Fibroblast of lung (primary cell): ENCODE measurements at regions not wholly inside any gene's neighbourhood (a gene's known extent, or its start where the extent isn't known, plus 50 kb on each side); places are given as distances from the start of the nearest gene placed in this dataset.

Experiments
- DNase-seq, 2 donors: peaks; one replicate each; pipeline versions ENCODE4 v3.0.0 to v3.0.0-alpha.2; 2010; ENCODE audit warnings: low read depth in 2 of 2
- H2AFZ ChIP-seq: 2 replicates; pipeline ENCODE4 v1.5.1; 2012; ENCODE audit warnings: low read length, control low read depth, inconsistent platforms
- H3K27ac ChIP-seq: 2 replicates; pipeline ENCODE4 v1.5.1; 2011; ENCODE audit warnings: low read length, control low read depth; ENCODE audit not compliant: insufficient read depth
- H3K27me3 ChIP-seq: 2 replicates; pipeline ENCODE4 v1.5.1; 2011; ENCODE audit warnings: mild to moderate bottlenecking, low read length; ENCODE audit not compliant: control insufficient read depth, insufficient read depth
- H3K36me3 ChIP-seq: 2 replicates; pipeline ENCODE4 v1.5.1; 2011; ENCODE audit warnings: low read length; ENCODE audit not compliant: control insufficient read depth, insufficient read depth
- H3K4me1 ChIP-seq: 2 replicates; pipeline ENCODE4 v1.5.1; 2011; ENCODE audit warnings: low read length; ENCODE audit not compliant: control insufficient read depth, insufficient read depth; ENCODE audit errors: extremely low read depth
- H3K4me2 ChIP-seq: 2 replicates; pipeline ENCODE4 v1.5.1; 2011; ENCODE audit warnings: low read length, control low read depth; ENCODE audit not compliant: insufficient read depth; ENCODE audit errors: extremely low read depth
- H3K4me3 ChIP-seq, 4 experiments: fragments of 200-600 bp in 1 of 4; sonication (generic) in 1 of 4; replicated peaks in 1 of 4; 2 replicates each; pipeline ENCODE4 v1.5.1; 2011 to 2016; ENCODE audit warnings: low read length in 4 of 4, low read depth in 3 of 4, mild to moderate bottlenecking in 3 of 4, control low read depth in 2 of 4, inconsistent platforms in 1 of 4, mixed read lengths in 1 of 4; ENCODE audit not compliant: insufficient read depth in 1 of 4; ENCODE audit errors: control extremely low read depth in 1 of 4
- H3K79me2 ChIP-seq: 2 replicates; pipeline ENCODE4 v1.5.1; 2012; ENCODE audit warnings: mild to moderate bottlenecking, low read length, inconsistent platforms; ENCODE audit not compliant: control insufficient read depth, insufficient read depth
- H3K9ac ChIP-seq: 2 replicates; pipeline ENCODE4 v1.5.1; 2011; ENCODE audit warnings: mild to moderate bottlenecking, low read length, control low read depth; ENCODE audit not compliant: insufficient read depth
- H3K9me3 ChIP-seq: 2 replicates; pipeline ENCODE4 v1.5.1; 2012; ENCODE audit warnings: low read depth, low read length; ENCODE audit not compliant: control insufficient read depth, insufficient read depth
- H4K20me1 ChIP-seq: 2 replicates; pipeline ENCODE4 v1.5.1; 2011; ENCODE audit warnings: low read length; ENCODE audit not compliant: control insufficient read depth, insufficient read depth; ENCODE audit errors: extremely low read depth
- EZH2 ChIP-seq: IDR thresholded peaks from 2 replicates; pipeline ENCODE4 v1.5.1; 2012; ENCODE audit warnings: low read length, control low read depth, mild to moderate bottlenecking; ENCODE audit errors: missing control alignments
- TF ChIP-seq, protein P1 (sequence below), 2 donors: IDR thresholded peaks in 1 of 2; conservative IDR thresholded peaks in 1 of 2; 1 replicate in 1 of 2; 2 replicates in 1 of 2; pipeline ENCODE4 v1.5.1; 2011 to 2012; ENCODE audit warnings: low read length in 2 of 2, control low read depth in 1 of 2, inconsistent platforms in 1 of 2, low read depth in 1 of 2, mild to moderate bottlenecking in 1 of 2

DNA sequence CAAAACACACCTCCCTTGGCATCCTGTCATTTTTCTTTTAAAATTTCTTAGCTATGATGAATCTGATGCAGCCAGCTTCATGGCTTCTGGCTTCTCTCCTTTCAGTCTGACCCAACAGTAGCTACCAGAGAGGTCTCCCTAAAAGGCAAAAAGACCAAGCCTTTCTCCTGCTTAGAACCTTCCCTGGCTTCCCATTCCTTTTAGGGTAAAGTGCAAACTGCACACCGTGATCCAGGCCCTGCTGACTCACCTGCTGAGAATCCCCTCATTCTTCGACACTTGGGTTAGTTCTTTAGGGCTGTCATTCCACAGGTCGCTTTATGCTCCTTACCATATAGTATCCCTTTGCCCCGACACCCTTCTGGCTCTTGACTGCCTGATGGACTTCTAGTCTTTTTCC, 362.4 kb downstream of the MIAT start:
- no peaks in the 10 kb centered on the region for H3K9me3 ChIP-seq
- no peak overlapping the region for H3K27ac ChIP-seq
- H4K20me1 ChIP-seq: no peaks in the 10 kb centered on the region
- no peaks in the 10 kb centered on the region for H3K36me3 ChIP-seq
- no peak overlapping the region for H3K4me2 ChIP-seq
- H3K4me1 ChIP-seq: no peaks in the 10 kb centered on the region
- no peak for TF ChIP-seq EZH2
- H3K79me2 ChIP-seq: no peaks in the 10 kb centered on the region
- peaks cover 3% of the 10 kb centered on the region for H3K27me3 ChIP-seq
- DNase-seq: peak in 1 of 2 donors; percentile 84
- no peak overlapping the region for H3K9ac ChIP-seq
- no peak overlapping the region for H2AFZ ChIP-seq
- H3K4me3 ChIP-seq: no peak overlapping the region

DNA sequence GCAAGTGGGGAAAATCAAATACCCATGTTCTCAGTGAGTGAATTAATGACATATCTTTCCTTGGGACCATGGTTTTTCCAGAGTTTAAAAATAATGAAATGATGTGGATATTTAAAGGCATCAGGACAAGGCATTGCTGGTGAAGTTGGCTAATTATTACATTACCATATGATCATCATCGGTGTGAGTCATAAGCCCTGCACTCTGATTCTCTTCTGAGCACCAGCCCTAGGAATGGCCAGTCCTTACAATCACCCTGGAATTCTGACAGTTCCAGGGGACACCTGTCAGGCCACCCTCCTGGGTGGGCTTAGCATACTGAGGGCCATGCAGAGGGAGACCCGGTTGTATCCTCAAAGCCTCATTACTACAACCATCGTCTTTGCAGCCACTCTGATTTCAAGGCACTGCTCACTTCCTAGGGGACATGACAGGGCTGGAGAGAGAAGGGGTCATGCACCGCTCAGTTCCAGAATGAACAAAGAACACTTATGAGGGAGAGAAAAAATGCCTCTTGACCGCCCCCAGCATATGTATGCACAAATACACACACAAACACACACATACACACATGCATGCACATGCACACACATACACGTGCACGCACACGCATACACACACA, 365.0 kb downstream of the MIAT start:
- no peak overlapping the region for H3K27ac ChIP-seq
- H3K9me3 ChIP-seq: no peaks in the 10 kb centered on the region
- no peaks in the 10 kb centered on the region for H4K20me1 ChIP-seq
- no peak overlapping the region for H3K4me3 ChIP-seq
- H3K9ac ChIP-seq: no peak overlapping the region
- H2AFZ ChIP-seq: no peak overlapping the region
- H3K27me3 ChIP-seq: no peaks in the 10 kb centered on the region
- no peaks in the 10 kb centered on the region for H3K79me2 ChIP-seq
- H3K4me1 ChIP-seq: no peaks in the 10 kb centered on the region
- TF ChIP-seq EZH2: no peak
- TF ChIP-seq, protein P1, sequence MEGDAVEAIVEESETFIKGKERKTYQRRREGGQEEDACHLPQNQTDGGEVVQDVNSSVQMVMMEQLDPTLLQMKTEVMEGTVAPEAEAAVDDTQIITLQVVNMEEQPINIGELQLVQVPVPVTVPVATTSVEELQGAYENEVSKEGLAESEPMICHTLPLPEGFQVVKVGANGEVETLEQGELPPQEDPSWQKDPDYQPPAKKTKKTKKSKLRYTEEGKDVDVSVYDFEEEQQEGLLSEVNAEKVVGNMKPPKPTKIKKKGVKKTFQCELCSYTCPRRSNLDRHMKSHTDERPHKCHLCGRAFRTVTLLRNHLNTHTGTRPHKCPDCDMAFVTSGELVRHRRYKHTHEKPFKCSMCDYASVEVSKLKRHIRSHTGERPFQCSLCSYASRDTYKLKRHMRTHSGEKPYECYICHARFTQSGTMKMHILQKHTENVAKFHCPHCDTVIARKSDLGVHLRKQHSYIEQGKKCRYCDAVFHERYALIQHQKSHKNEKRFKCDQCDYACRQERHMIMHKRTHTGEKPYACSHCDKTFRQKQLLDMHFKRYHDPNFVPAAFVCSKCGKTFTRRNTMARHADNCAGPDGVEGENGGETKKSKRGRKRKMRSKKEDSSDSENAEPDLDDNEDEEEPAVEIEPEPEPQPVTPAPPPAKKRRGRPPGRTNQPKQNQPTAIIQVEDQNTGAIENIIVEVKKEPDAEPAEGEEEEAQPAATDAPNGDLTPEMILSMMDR (conservative IDR thresholded peaks at IDR 0.05 in 1 of 2, IDR thresholded peaks at IDR 0.05 in 1 of 2; ENCODE audit: low read depth in 1 of 2, low read length in 2 of 2): no peak
- no peaks in the 10 kb centered on the region for H3K36me3 ChIP-seq
- peak in 1 of 2 donors; percentile 50 for DNase-seq
- H3K4me2 ChIP-seq: no peak overlapping the region

DNA sequence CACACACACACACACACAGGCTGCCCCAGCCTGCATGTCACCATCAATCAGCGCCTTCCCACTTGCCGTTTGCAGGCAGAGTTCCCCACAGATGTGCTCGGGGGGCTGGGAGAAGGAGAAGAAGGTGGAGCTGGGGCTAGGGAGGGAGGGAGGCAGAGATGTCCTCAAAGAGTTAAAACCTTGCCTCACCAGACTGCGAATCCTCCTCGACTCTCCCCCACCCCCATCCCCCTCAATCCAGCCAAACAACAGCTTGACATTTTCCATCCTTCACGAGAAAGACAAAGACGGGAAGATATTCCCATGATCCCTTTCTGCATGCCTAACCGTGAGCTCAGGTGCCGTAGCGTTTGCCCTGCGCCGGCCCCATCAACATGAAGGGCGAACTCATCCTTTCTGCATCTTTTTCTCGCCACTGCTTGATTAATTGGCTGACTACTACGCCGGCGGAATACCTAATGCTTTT, 365.5 kb downstream of the MIAT start:
- no peak for TF ChIP-seq EZH2
- TF ChIP-seq, protein P1 (conservative IDR thresholded peaks at IDR 0.05 in 1 of 2, IDR thresholded peaks at IDR 0.05 in 1 of 2; ENCODE audit: low read depth in 1 of 2, low read length in 2 of 2): no peak
- no peaks in the 10 kb centered on the region for H3K4me1 ChIP-seq
- no peaks in the 10 kb centered on the region for H3K27me3 ChIP-seq
- H3K4me3 ChIP-seq: no peak overlapping the region
- H4K20me1 ChIP-seq: no peaks in the 10 kb centered on the region
- no peak overlapping the region for H3K4me2 ChIP-seq
- H3K9me3 ChIP-seq: no peaks in the 10 kb centered on the region
- DNase-seq: no peak
- H2AFZ ChIP-seq: no peak overlapping the region
- no peaks in the 10 kb centered on the region for H3K36me3 ChIP-seq
- H3K9ac ChIP-seq: no peak overlapping the region
- no peak overlapping the region for H3K27ac ChIP-seq
- H3K79me2 ChIP-seq: no peaks in the 10 kb centered on the region
